ENCODE measurements at regions not wholly inside any gene's neighbourhood (a gene's known extent, or its start where the extent isn't known, plus 50 kb on each side); places are given as distances from the start of the nearest gene placed in this dataset.

DNA sequence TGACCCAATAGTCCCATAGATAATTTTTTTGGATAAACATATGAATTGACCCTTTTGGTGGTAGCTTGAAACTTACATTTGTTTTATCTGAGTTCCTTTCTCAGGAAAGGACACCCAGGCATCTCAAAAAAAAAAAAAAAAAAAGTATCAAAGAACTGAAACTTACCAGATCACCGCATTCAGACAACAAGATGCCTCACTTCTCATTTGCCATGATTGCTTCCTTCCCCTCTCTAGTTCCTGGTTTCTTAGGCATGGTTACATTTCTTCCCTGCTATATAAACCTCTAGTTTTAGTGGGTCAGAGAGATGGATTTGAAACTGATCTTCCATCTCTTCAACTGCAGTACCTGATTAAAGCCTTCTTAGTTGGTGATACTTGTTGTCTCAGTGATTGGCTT is 240.1 kb downstream of the ACKR3 start:
- Histone ChIP-seq H3K27ac (no peak overlapping the region), H3K36me3 (no peaks in the 10 kb centered on the region), H3K4me3 (no peak overlapping the region), H3K4me1 (peaks cover 0 to 9% (median 0%) of the 10 kb centered on the region in 4 donors), H3K9me3 (peaks cover 3 to 32% (median 19%) of the 10 kb centered on the region in 4 donors), H3K27me3 (no peaks in the 10 kb centered on the region)
- intact Hi-C loops (cut with DNase I; ENCODE audit: low total_unique reads) = no loop called here
- TF ChIP-seq POLR2A (IDR thresholded peaks at IDR 0.05) (no peak), POLR2AphosphoS5 (IDR thresholded peaks at IDR 0.05) (no peak), EP300 (IDR thresholded peaks at IDR 0.05) (no peak)
- TF ChIP-seq, protein P1, sequence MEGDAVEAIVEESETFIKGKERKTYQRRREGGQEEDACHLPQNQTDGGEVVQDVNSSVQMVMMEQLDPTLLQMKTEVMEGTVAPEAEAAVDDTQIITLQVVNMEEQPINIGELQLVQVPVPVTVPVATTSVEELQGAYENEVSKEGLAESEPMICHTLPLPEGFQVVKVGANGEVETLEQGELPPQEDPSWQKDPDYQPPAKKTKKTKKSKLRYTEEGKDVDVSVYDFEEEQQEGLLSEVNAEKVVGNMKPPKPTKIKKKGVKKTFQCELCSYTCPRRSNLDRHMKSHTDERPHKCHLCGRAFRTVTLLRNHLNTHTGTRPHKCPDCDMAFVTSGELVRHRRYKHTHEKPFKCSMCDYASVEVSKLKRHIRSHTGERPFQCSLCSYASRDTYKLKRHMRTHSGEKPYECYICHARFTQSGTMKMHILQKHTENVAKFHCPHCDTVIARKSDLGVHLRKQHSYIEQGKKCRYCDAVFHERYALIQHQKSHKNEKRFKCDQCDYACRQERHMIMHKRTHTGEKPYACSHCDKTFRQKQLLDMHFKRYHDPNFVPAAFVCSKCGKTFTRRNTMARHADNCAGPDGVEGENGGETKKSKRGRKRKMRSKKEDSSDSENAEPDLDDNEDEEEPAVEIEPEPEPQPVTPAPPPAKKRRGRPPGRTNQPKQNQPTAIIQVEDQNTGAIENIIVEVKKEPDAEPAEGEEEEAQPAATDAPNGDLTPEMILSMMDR (IDR thresholded peaks at IDR 0.05) = no peak
- 83 to 100% (median 96%) methylated on average over 1 of the region's 1 CpG for WGBS, 5 donors
- DNase-seq = no peak

DNA sequence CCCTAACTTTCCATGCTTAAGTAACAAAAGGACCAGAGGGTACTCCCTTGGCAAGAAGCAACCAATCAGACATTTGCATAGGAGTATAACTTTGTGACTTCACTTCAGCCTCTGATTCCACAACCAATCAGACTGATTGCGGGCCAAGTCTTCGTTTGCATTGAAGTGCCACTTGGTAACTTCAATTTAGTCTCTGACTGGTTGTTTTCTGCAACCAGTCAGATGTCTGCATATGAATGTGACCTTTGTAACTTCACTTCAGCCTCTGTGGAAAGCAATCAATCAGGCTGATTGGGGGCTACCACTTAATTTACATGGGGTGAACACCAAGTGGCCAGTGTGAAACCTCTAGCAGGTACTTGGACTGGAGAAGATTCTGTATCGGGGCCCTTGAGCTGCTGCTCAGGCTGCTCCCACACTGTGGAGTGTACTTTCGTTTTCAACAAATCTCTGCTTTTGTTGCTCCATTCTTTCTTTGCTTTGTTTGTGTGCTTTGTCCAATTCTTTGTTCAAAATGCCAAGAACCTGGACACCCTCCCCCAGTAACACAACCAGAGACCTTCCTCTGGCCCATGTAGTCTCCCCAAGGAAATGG is 241.5 kb downstream of the ACKR3 start:
- WGBS, 5 donors = 76 to 87% (median 81%) methylated on average over 4 of the region's 4 CpGs
- Histone ChIP-seq H3K4me3 (no peak overlapping the region), H3K9me3 (peaks cover 3 to 32% (median 19%) of the 10 kb centered on the region in 4 donors), H3K27ac (no peak overlapping the region), H3K27me3 (no peaks in the 10 kb centered on the region), H3K4me1 (peaks cover 0 to 12% (median 0%) of the 10 kb centered on the region in 4 donors), H3K36me3 (no peaks in the 10 kb centered on the region)
- TF ChIP-seq POLR2AphosphoS5 (IDR thresholded peaks at IDR 0.05) (no peak), EP300 (IDR thresholded peaks at IDR 0.05) (no peak), POLR2A (IDR thresholded peaks at IDR 0.05) (no peak)
- TF ChIP-seq, protein P1 (IDR thresholded peaks at IDR 0.05) = no peak
- intact Hi-C loops (cut with DNase I; ENCODE audit: low total_unique reads) = no loop called here
- DNase-seq = no peak

DNA sequence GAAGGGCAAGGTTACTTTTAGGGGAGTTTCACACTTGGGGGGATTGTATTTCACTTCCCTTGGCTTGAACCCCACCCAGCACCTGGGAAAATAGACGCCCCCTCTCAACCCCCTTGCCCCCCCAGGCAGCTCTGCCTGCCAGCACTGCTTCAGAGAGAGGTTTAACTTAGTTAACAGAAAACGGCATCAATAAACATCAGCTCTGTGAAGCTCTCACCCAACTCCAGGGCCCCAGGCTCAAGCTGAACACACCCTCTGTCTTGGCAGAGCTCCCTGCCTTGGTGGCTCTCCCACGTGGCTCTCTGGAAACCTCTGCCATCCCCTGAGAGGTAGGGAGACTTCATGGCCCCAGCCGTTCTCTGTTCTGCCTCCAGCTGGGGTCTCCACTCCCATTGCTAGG is 244.1 kb downstream of the ACKR3 start:
- WGBS, 5 donors = 23 to 49% (median 29%) methylated on average over 4 of the region's 4 CpGs
- peaks cover 0 to 6% (median 0%) of the 10 kb centered on the region in 3 donors for H3K27me3 ChIP-seq
- H3K27ac ChIP-seq = no peak overlapping the region
- intact Hi-C loops (cut with DNase I; ENCODE audit: low total_unique reads) = no loop called here
- no peak overlapping the region for H3K4me3 ChIP-seq
- no peak for DNase-seq
- H3K4me1 ChIP-seq = peaks cover 0 to 12% (median 0%) of the 10 kb centered on the region in 4 donors
- TF ChIP-seq EP300 (IDR thresholded peaks at IDR 0.05) (no peak), POLR2A (IDR thresholded peaks at IDR 0.05) (no peak), POLR2AphosphoS5 (IDR thresholded peaks at IDR 0.05) (no peak)
- TF ChIP-seq, protein P1 (IDR thresholded peaks at IDR 0.05) = no peak
- H3K9me3 ChIP-seq = peaks cover 3 to 15% (median 8%) of the 10 kb centered on the region in 4 donors
- H3K36me3 ChIP-seq = no peaks in the 10 kb centered on the region

DNA sequence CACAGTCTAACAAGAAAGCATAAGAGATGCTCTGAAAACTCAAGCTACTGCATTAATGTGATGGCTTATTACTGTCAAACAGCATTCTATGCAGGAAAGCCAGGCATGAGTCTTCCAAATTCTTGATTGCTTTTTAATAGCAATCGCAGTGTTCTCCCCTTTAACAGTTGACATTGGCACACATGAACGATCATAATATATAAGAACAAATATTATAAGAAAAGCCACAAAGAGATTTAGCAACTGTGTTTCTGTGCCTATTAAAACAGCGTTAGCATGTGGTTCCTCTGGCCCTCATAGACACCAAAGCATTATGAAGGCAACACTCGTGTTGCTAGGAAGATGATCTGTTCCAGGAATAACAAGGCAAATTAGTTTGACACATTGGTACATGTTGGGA is 245.0 kb downstream of the ACKR3 start:
- H3K4me3 ChIP-seq = no peak overlapping the region
- H3K9me3 ChIP-seq = peaks cover 3 to 7% (median 4%) of the 10 kb centered on the region in 4 donors
- peaks cover 0 to 6% (median 0%) of the 10 kb centered on the region in 3 donors for H3K27me3 ChIP-seq
- no peak overlapping the region for H3K27ac ChIP-seq
- peaks cover 0 to 12% (median 0%) of the 10 kb centered on the region in 4 donors for H3K4me1 ChIP-seq
- H3K36me3 ChIP-seq = no peaks in the 10 kb centered on the region
- WGBS, 5 donors = 33 to 56% (median 51%) methylated on average over 4 of the region's 4 CpGs
- TF ChIP-seq EP300 (IDR thresholded peaks at IDR 0.05) = no peak
- TF ChIP-seq POLR2AphosphoS5 (IDR thresholded peaks at IDR 0.05) = no peak
- TF ChIP-seq POLR2A (IDR thresholded peaks at IDR 0.05) = no peak
- TF ChIP-seq, protein P1 (IDR thresholded peaks at IDR 0.05) = no peak
- intact Hi-C loops (cut with DNase I; ENCODE audit: low total_unique reads) = no loop called here
- no peak for DNase-seq
